ENCODE measurements at regions not wholly inside any gene's neighbourhood (a gene's known extent, or its start where the extent isn't known, plus 50 kb on each side); places are given as distances from the start of the nearest gene placed in this dataset.
"Not testable (repeated sequence)": the region's sequence is repeated elsewhere in the genome, so short reads cannot be mapped to it uniquely, and the experiment has no call there.

- no peak for TF ChIP-seq SIN3A (IDR thresholded peaks at IDR 0.05; ENCODE audit: borderline replicate concordance, insufficient read depth, low read depth, low read length)
- TF ChIP-seq, protein P1, sequence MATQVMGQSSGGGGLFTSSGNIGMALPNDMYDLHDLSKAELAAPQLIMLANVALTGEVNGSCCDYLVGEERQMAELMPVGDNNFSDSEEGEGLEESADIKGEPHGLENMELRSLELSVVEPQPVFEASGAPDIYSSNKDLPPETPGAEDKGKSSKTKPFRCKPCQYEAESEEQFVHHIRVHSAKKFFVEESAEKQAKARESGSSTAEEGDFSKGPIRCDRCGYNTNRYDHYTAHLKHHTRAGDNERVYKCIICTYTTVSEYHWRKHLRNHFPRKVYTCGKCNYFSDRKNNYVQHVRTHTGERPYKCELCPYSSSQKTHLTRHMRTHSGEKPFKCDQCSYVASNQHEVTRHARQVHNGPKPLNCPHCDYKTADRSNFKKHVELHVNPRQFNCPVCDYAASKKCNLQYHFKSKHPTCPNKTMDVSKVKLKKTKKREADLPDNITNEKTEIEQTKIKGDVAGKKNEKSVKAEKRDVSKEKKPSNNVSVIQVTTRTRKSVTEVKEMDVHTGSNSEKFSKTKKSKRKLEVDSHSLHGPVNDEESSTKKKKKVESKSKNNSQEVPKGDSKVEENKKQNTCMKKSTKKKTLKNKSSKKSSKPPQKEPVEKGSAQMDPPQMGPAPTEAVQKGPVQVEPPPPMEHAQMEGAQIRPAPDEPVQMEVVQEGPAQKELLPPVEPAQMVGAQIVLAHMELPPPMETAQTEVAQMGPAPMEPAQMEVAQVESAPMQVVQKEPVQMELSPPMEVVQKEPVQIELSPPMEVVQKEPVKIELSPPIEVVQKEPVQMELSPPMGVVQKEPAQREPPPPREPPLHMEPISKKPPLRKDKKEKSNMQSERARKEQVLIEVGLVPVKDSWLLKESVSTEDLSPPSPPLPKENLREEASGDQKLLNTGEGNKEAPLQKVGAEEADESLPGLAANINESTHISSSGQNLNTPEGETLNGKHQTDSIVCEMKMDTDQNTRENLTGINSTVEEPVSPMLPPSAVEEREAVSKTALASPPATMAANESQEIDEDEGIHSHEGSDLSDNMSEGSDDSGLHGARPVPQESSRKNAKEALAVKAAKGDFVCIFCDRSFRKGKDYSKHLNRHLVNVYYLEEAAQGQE (IDR thresholded peaks at IDR 0.05; ENCODE audit: insufficient read depth in 1 of 2, low read depth in 2 of 2, low read length in 1 of 2), result no peak
- TF ChIP-seq POLR2AphosphoS5 (IDR thresholded peaks at IDR 0.05; ENCODE audit: low read depth, low read length), result no peak
- TF ChIP-seq, protein P2, sequence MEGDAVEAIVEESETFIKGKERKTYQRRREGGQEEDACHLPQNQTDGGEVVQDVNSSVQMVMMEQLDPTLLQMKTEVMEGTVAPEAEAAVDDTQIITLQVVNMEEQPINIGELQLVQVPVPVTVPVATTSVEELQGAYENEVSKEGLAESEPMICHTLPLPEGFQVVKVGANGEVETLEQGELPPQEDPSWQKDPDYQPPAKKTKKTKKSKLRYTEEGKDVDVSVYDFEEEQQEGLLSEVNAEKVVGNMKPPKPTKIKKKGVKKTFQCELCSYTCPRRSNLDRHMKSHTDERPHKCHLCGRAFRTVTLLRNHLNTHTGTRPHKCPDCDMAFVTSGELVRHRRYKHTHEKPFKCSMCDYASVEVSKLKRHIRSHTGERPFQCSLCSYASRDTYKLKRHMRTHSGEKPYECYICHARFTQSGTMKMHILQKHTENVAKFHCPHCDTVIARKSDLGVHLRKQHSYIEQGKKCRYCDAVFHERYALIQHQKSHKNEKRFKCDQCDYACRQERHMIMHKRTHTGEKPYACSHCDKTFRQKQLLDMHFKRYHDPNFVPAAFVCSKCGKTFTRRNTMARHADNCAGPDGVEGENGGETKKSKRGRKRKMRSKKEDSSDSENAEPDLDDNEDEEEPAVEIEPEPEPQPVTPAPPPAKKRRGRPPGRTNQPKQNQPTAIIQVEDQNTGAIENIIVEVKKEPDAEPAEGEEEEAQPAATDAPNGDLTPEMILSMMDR (IDR thresholded peaks at IDR 0.05), result no peak
- TF ChIP-seq TCF7L2 (IDR thresholded peaks at IDR 0.05; ENCODE audit: low read depth, low read length), result no peak
- Histone ChIP-seq H3K36me3 (ENCODE audit: control insufficient read depth, insufficient read depth, low read length) (no peaks in the 10 kb centered on the region), H3K27me3 (ENCODE audit: control insufficient read depth, insufficient read depth, low read length) (no peaks in the 10 kb centered on the region), H3K4me3 (ENCODE audit: low read depth in 2 of 2, low read length in 2 of 2) (no peak overlapping the region), H3K9me3 (ENCODE audit: control insufficient read depth, insufficient read depth, low read depth, low read length) (no peaks in the 10 kb centered on the region), H3K27ac (ENCODE audit: low read length) (no peak overlapping the region), H3K4me1 (ENCODE audit: control insufficient read depth, insufficient read depth, low read length) (no peaks in the 10 kb centered on the region)
- intact Hi-C loops (cut with micrococcal nuclease; ENCODE audit: unreplicated experiment) (no loop called here), in situ Hi-C loops (cut with HindIII; ENCODE audit: low pct_unique_long_range_greater_than_20kb, low sequenced_read_pairs) (no loop called here)
- no TSS peak for BruUV-seq (replicated peaks)
- no peak for DNase-seq (ENCODE audit: low read depth, low spot score)
- POLR2A ChIA-PET, result no interaction called here
- CTCF ChIA-PET, result no interaction called here
- no peak for ATAC-seq
Observed at GRCh38 chr10:28894146-28894545, 216.8 kb downstream of the BAMBI start.

DNA sequence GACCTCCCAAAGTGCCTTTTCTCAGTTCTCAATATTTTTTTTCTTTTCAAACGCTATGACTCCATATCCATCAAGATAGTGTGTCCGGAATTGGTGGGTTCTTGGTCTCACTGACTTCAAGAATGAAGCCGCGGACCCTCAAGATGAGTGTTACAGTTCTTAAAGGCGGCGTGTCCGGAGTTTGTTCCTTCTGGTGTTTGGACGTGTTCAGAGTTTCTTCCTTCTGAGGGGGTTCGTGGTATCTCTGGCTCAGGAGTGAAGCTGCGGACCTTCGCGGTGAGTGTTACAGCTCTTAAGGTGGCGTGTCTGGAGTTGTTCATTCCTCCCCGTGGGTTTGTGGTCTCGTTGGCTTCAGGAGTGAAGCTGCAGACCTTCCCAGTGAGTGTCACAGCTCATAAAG lies 218.3 kb downstream of the BAMBI start:
- H3K27ac ChIP-seq (ENCODE audit: low read length); in situ Hi-C loops (cut with HindIII; ENCODE audit: low pct_unique_long_range_greater_than_20kb, low sequenced_read_pairs); CTCF ChIA-PET; BruUV-seq (replicated peaks); H3K9me3 ChIP-seq (ENCODE audit: control insufficient read depth, insufficient read depth, low read depth, low read length); H3K36me3 ChIP-seq (ENCODE audit: control insufficient read depth, insufficient read depth, low read length); H3K27me3 ChIP-seq (ENCODE audit: control insufficient read depth, insufficient read depth, low read length); H3K4me3 ChIP-seq (ENCODE audit: low read depth in 2 of 2, low read length in 2 of 2); ATAC-seq; DNase-seq (ENCODE audit: low read depth, low spot score); H3K4me1 ChIP-seq (ENCODE audit: control insufficient read depth, insufficient read depth, low read length); POLR2A ChIA-PET; intact Hi-C loops (cut with micrococcal nuclease; ENCODE audit: unreplicated experiment): not testable (repeated sequence)

DNA sequence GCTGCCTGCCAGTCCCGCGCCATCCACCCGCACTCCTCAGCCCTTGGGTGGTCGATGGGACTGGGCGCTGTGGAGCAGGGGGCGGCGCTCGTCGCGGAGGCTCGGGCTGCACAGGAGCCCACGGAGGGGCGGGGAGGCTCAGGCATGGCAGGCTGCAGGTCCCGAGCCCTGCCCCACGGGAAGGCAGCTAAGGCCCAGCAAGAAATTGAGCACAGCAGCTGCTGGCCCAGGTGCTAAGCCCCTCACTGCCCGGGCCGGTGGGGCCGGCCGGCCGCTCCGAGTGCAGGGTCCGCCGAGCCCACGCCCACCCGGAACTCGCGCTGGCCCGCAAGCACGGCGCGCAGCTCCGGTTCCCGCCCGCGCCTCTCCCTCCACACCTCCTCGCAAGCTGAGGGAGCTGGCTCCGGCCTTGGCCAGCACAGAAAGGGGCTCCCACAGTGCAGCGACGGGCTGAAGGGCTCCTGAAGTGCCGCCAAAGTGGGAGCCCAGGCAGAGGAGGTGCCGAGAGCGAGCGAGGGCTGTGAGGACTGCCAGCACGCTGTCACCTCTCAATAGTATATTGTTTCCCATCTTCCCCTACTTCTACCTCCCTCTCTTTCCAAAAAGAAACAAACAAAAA lies 219.6 kb downstream of the BAMBI start:
- H3K4me1 ChIP-seq (ENCODE audit: control insufficient read depth, insufficient read depth, low read length); H3K4me3 ChIP-seq (ENCODE audit: low read depth in 2 of 2, low read length in 2 of 2); intact Hi-C loops (cut with micrococcal nuclease; ENCODE audit: unreplicated experiment); H3K9me3 ChIP-seq (ENCODE audit: control insufficient read depth, insufficient read depth, low read depth, low read length); BruUV-seq (replicated peaks); DNase-seq (ENCODE audit: low read depth, low spot score); H3K27me3 ChIP-seq (ENCODE audit: control insufficient read depth, insufficient read depth, low read length); ATAC-seq; H3K27ac ChIP-seq (ENCODE audit: low read length); in situ Hi-C loops (cut with HindIII; ENCODE audit: low pct_unique_long_range_greater_than_20kb, low sequenced_read_pairs); H3K36me3 ChIP-seq (ENCODE audit: control insufficient read depth, insufficient read depth, low read length); CTCF ChIA-PET: not testable (repeated sequence)
- POLR2A ChIA-PET, result interaction anchor here (0.7 kb wide), 1 partner anchor 18 kb away, joined by 3 read pairs; no protein-coding TSS in a partner anchor

All from Panc1 (cell line).